SU-DHL-6 (cell line): ENCODE measurements at regions not wholly inside any gene's neighbourhood (a gene's known extent, or its start where the extent isn't known, plus 50 kb on each side); places are given as distances from the start of the nearest gene placed in this dataset.

Experiments
- H2AFZ ChIP-seq: fragments of 200-600 bp; sonication (generic); 2 replicates; pipeline ENCODE4 v1.6.1; 2014; ENCODE audit warnings: low read depth, mild to moderate bottlenecking, moderate library complexity, mixed read lengths, antibody characterized with exemption, low read length; ENCODE audit not compliant: severe bottlenecking
- H3F3A ChIP-seq: fragments of 200-600 bp; shearing (Covaris generic); 2 replicates; pipeline ENCODE4 v1.6.0; 2016; ENCODE audit warnings: antibody characterized with exemption, mild to moderate bottlenecking; ENCODE audit not compliant: insufficient read depth
- H3K27ac ChIP-seq: fragments of 200-600 bp; sonication (generic); 2 replicates; pipeline ENCODE4 v1.5.1; 2016; ENCODE audit warnings: low read depth, mild to moderate bottlenecking, low read length, moderate library complexity, mixed read lengths
- H3K27me3 ChIP-seq: fragments of 200-600 bp; sonication (generic), shearing (Covaris generic); 2 replicates; pipeline ENCODE4 v1.6.0; 2014; ENCODE audit warnings: mild to moderate bottlenecking, low read length
- H3K36me3 ChIP-seq: fragments of 200-600 bp; sonication (generic); 2 replicates; pipeline ENCODE4 v1.6.1; 2014; ENCODE audit warnings: mild to moderate bottlenecking, low read length, mixed read lengths
- H3K4me2 ChIP-seq: fragments of 300-600, 200-600 bp; shearing (Covaris generic), sonication (generic); 2 replicates; pipeline ENCODE4 v1.6.0; 2014; ENCODE audit warnings: low read length, low read depth, mild to moderate bottlenecking; ENCODE audit not compliant: poor library complexity, severe bottlenecking
- H3K4me3 ChIP-seq: fragments of 200-600 bp; sonication (generic); 2 replicates; pipeline ENCODE4 v1.5.1; 2014; ENCODE audit warnings: antibody characterized with exemption, low read length, mild to moderate bottlenecking, mixed read lengths; ENCODE audit not compliant: insufficient read depth, poor library complexity, severe bottlenecking
- H3K79me2 ChIP-seq: fragments of 200-600 bp; sonication (generic); 2 replicates; pipeline ENCODE4 v1.6.1; 2014; ENCODE audit warnings: mild to moderate bottlenecking, low read length, moderate library complexity; ENCODE audit not compliant: insufficient read depth
- H3K9ac ChIP-seq: fragments of 200-600 bp; sonication (generic); 2 replicates; pipeline ENCODE4 v1.7.0; 2014; ENCODE audit warnings: mild to moderate bottlenecking, low read length
- H3K9me2 ChIP-seq: fragments of 200-600 bp; sonication (generic); replicated peaks from 2 replicates; pipeline ENCODE4 v1.6.1; 2014; ENCODE audit warnings: low read length; ENCODE audit not compliant: insufficient read depth
- H3K9me3 ChIP-seq: fragments of 200-600 bp; sonication (generic); 2 replicates; pipeline ENCODE4 v1.6.1; 2014; ENCODE audit warnings: low read length, mixed read lengths; ENCODE audit not compliant: insufficient read depth
- H4K20me1 ChIP-seq: fragments of 200-600 bp; sonication (generic); 2 replicates; pipeline ENCODE4 v1.6.1; 2014; ENCODE audit warnings: low read depth, mild to moderate bottlenecking, antibody characterized with exemption, low read length, moderate library complexity, mixed read lengths
- EZH2phosphoT487 ChIP-seq: fragments of 200-600 bp; sonication (generic), shearing (Covaris generic); conservative IDR thresholded peaks from 2 replicates; pipeline ENCODE4 v1.6.1; 2018; ENCODE audit warnings: mild to moderate bottlenecking, antibody characterized with exemption, low read length, moderate library complexity, mixed read lengths
- TF ChIP-seq, protein P1 (sequence below): fragments of 200-600 bp; sonication (generic); IDR thresholded peaks from one replicate; pipeline ENCODE4 v1.5.1; 2017; ENCODE audit warnings: antibody characterized with exemption, mild to moderate bottlenecking, low read length, moderate library complexity; ENCODE audit not compliant: insufficient read depth, poor library complexity, severe bottlenecking

DNA sequence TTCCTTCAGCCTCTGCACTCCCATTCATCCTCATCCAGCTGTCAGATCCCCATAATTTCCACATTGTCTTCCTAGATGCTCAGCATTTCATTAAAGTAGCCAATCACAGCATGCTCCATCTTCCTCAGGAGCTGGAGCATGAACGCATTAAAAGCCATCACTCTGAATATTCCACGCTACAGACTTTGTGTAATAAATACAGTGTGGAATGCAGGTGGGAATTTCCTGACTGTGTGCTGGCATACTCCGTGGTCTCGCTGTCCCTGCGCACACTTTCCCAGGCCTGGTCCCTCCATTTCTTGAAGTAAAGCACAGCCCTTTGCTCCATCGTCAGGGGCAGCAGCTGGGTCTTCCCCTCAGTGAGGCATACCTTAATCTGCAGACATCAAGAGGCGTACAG lies 123.7 kb upstream of the NCK2 start:
- Histone ChIP-seq H3K27me3 (no peaks in the 10 kb centered on the region), H3K27ac (no peak overlapping the region), H4K20me1 (no peaks in the 10 kb centered on the region), H3K4me3 (no peak overlapping the region), H3K36me3 (no peaks in the 10 kb centered on the region), H3K79me2 (no peaks in the 10 kb centered on the region), H3K9me2 (no peaks in the 10 kb centered on the region), H2AFZ (no peak overlapping the region), H3F3A (no peaks in the 10 kb centered on the region), H3K4me2 (no peak overlapping the region), H3K9me3 (no peaks in the 10 kb centered on the region), H3K9ac (no peak overlapping the region)
- TF ChIP-seq EZH2phosphoT487: no peak
- TF ChIP-seq, protein P1, sequence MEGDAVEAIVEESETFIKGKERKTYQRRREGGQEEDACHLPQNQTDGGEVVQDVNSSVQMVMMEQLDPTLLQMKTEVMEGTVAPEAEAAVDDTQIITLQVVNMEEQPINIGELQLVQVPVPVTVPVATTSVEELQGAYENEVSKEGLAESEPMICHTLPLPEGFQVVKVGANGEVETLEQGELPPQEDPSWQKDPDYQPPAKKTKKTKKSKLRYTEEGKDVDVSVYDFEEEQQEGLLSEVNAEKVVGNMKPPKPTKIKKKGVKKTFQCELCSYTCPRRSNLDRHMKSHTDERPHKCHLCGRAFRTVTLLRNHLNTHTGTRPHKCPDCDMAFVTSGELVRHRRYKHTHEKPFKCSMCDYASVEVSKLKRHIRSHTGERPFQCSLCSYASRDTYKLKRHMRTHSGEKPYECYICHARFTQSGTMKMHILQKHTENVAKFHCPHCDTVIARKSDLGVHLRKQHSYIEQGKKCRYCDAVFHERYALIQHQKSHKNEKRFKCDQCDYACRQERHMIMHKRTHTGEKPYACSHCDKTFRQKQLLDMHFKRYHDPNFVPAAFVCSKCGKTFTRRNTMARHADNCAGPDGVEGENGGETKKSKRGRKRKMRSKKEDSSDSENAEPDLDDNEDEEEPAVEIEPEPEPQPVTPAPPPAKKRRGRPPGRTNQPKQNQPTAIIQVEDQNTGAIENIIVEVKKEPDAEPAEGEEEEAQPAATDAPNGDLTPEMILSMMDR: no peak

DNA sequence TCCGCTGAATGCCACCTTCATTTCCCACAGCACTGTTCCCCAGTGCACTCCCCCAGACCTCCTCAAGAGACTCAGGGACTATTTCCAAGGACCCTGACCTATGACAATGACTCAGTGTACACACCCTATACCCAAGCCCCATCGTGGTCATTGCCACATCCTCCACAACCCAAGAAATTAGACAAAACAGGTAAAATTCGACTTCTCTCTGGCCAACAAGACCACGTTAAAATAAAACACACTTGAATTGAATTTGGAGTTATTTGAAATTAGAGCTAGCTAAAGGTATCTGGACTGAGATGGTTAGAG lies 126.4 kb upstream of the NCK2 start:
- H3K36me3 ChIP-seq: no peaks in the 10 kb centered on the region
- no peak overlapping the region for H3K4me2 ChIP-seq
- H3F3A ChIP-seq: no peaks in the 10 kb centered on the region
- no peaks in the 10 kb centered on the region for H4K20me1 ChIP-seq
- no peak overlapping the region for H3K27ac ChIP-seq
- H3K27me3 ChIP-seq: no peaks in the 10 kb centered on the region
- no peak overlapping the region for H3K9ac ChIP-seq
- H3K9me2 ChIP-seq: no peaks in the 10 kb centered on the region
- no peak for TF ChIP-seq EZH2phosphoT487
- TF ChIP-seq, protein P1: no peak
- no peaks in the 10 kb centered on the region for H3K79me2 ChIP-seq
- no peak overlapping the region for H3K4me3 ChIP-seq
- no peaks in the 10 kb centered on the region for H3K9me3 ChIP-seq
- H2AFZ ChIP-seq: no peak overlapping the region

DNA sequence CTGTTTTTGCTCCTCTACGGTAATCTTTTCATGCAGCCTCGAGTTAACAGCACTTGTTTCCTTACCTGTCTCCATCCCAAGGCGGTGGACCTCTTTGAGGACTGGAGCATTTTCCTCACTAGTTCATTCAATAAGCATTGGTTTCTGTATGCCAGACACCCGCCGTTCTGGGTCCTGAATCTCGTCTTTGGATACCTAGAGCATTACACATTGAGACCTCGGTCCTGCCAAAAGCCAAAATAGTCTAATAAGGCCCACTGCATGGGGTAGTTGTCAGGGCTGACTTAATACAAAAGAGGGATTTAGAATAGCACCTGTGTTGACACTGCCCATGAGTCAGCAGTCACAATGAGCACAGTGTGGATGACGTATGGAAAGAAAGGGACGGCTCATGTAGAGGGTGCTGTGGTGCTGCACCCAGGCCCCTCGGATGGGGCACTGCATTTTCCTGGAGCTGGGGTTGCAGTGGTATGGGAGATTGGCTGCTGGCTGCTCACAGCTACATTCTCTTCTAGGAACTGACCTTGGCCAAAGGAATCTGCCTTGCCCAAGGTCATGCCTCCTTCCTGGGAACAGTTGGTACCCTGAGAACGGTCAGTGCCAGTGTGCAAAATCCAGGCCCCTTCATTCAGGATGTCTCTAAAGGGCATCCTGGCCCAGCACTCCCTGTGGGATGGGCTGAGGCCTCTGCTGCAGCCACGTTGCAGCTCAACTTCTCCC lies 126.9 kb upstream of the NCK2 start:
- no peak overlapping the region for H3K27ac ChIP-seq
- H3K27me3 ChIP-seq: no peaks in the 10 kb centered on the region
- H3K9ac ChIP-seq: no peak overlapping the region
- H3F3A ChIP-seq: no peaks in the 10 kb centered on the region
- no peaks in the 10 kb centered on the region for H4K20me1 ChIP-seq
- H3K79me2 ChIP-seq: no peaks in the 10 kb centered on the region
- H3K4me2 ChIP-seq: no peak overlapping the region
- no peak overlapping the region for H3K4me3 ChIP-seq
- TF ChIP-seq EZH2phosphoT487: no peak
- TF ChIP-seq, protein P1: no peak
- no peaks in the 10 kb centered on the region for H3K36me3 ChIP-seq
- no peaks in the 10 kb centered on the region for H3K9me2 ChIP-seq
- no peaks in the 10 kb centered on the region for H3K9me3 ChIP-seq
- H2AFZ ChIP-seq: no peak overlapping the region
